SHP77 (cell line): ENCODE measurements at regions not wholly inside any gene's neighbourhood (a gene's known extent, or its start where the extent isn't known, plus 50 kb on each side); places are given as distances from the start of the nearest gene placed in this dataset.
"Not testable (repeated sequence)": the region's sequence is repeated elsewhere in the genome, so short reads cannot be mapped to it uniquely, and the experiment has no call there.

Experiments used
- DNase-seq, 2 experiments: peaks; one replicate each; lab custom pipeline; 2025; lab: John Stamatoyannopoulos, UW

- DNase-seq = peak in 1 of 2 experiments; percentile 48
These were observed 425.8 kb upstream of the MDFIC2 start for GRCh38 chr3:70738291-70738681.

GRCh38 chr3:70737666-70738290 is 425.3 kb upstream of the MDFIC2 start:
- peak; percentile 81 to 83 for DNase-seq

GRCh38 chr3:70736009-70736408 is 423.6 kb upstream of the MDFIC2 start:
- no peak for DNase-seq

GRCh38 chr3:70734756-70735155 is 422.3 kb upstream of the MDFIC2 start:
- DNase-seq = no peak

- no peak for DNase-seq
These were observed 418.6 kb upstream of the MDFIC2 start for GRCh38 chr3:70731046-70731445.

GRCh38 chr3:70729845-70730244 is 417.4 kb upstream of the MDFIC2 start:
- no peak for DNase-seq

- DNase-seq = no peak
These were observed 415.9 kb upstream of the MDFIC2 start for GRCh38 chr3:70728311-70728710.

GRCh38 chr3:70726961-70727360 is 414.5 kb upstream of the MDFIC2 start:
- no peak for DNase-seq

GRCh38 chr3:70726096-70726938 is 413.9 kb upstream of the MDFIC2 start:
- no peak for DNase-seq

- DNase-seq = no peak
These were observed 409.6 kb upstream of the MDFIC2 start for GRCh38 chr3:70722018-70722417.

GRCh38 chr3:70716832-70717231 is 404.4 kb upstream of the MDFIC2 start:
- DNase-seq = no peak

GRCh38 chr3:70712449-70713082 is 400.1 kb upstream of the MDFIC2 start:
- DNase-seq = no peak

- no peak for DNase-seq
These were observed 391.1 kb upstream of the MDFIC2 start for GRCh38 chr3:70703305-70704102.

- no peak for DNase-seq
These were observed 389.7 kb upstream of the MDFIC2 start for GRCh38 chr3:70702132-70702531.

GRCh38 chr3:70684701-70685100 is 372.3 kb upstream of the MDFIC2 start:
- DNase-seq = no peak

GRCh38 chr3:70675810-70676209 is 363.4 kb upstream of the MDFIC2 start:
- not testable (repeated sequence) for DNase-seq

- no peak for DNase-seq
These were observed 346.3 kb upstream of the MDFIC2 start for GRCh38 chr3:70658513-70659310.

- no peak for DNase-seq
These were observed 345.0 kb upstream of the MDFIC2 start for GRCh38 chr3:70657454-70657853.

GRCh38 chr3:70647823-70648222 is 335.4 kb upstream of the MDFIC2 start:
- DNase-seq = no peak

GRCh38 chr3:70647094-70647493 is 334.7 kb upstream of the MDFIC2 start:
- DNase-seq = no peak

GRCh38 chr3:70646635-70647034 is 334.2 kb upstream of the MDFIC2 start:
- no peak for DNase-seq
